ENCODE measurements at regions not wholly inside any gene's neighbourhood (a gene's known extent, or its start where the extent isn't known, plus 50 kb on each side); places are given as distances from the start of the nearest gene placed in this dataset.

GRCh38 chr5:51732304-51732703 lies 349.1 kb downstream of the ISL1 start:
- CTCF ChIA-PET: no interaction called here
- TF ChIP-seq ARNT (IDR thresholded peaks at IDR 0.05): no peak
- TF ChIP-seq NFRKB (IDR thresholded peaks at IDR 0.05): no peak
- no peak for TF ChIP-seq ZNF384 (IDR thresholded peaks at IDR 0.05)
- TF ChIP-seq L3MBTL2 (conservative IDR thresholded peaks at IDR 0.05): no peak
- TF ChIP-seq FOXK2 (IDR thresholded peaks at IDR 0.05): no peak
- no peak for TF ChIP-seq FOXM1 (IDR thresholded peaks at IDR 0.05; ENCODE audit: borderline replicate concordance)
- no peak for DNase-seq (ENCODE audit: extremely low spot score)
- POLR2A ChIA-PET: no interaction called here

- TF ChIP-seq SUZ12 (IDR thresholded peaks at IDR 0.05) (no peak), SP1 (IDR thresholded peaks at IDR 0.05) (no peak), BHLHE40 (IDR thresholded peaks at IDR 0.05; ENCODE audit: borderline replicate concordance) (no peak), TARDBP (IDR thresholded peaks at IDR 0.05) (no peak), FOXM1 (IDR thresholded peaks at IDR 0.05; ENCODE audit: borderline replicate concordance) (no peak), FOXK2 (IDR thresholded peaks at IDR 0.05) (no peak), HDGF (IDR thresholded peaks at IDR 0.05; ENCODE audit: borderline replicate concordance) (no peak), FOXA1 (IDR thresholded peaks at IDR 0.05) (no peak), ARNT (IDR thresholded peaks at IDR 0.05) (no peak), PKNOX1 (IDR thresholded peaks at IDR 0.05) (no peak), LEF1 (IDR thresholded peaks at IDR 0.05; ENCODE audit: borderline replicate concordance) (no peak), ZNF384 (IDR thresholded peaks at IDR 0.05) (no peak), L3MBTL2 (conservative IDR thresholded peaks at IDR 0.05) (no peak)
- POLR2A ChIA-PET: no interaction called here
- DNase-seq (ENCODE audit: extremely low spot score): no peak
- CTCF ChIA-PET: no interaction called here
Measured at GRCh38 chr5:51734677-51735076, 351.4 kb downstream of the ISL1 start.

GRCh38 chr5:51746023-51746422 lies 362.8 kb downstream of the ISL1 start:
- no peak for TF ChIP-seq L3MBTL2 (conservative IDR thresholded peaks at IDR 0.05)
- TF ChIP-seq ZNF384 (IDR thresholded peaks at IDR 0.05): no peak
- no peak for TF ChIP-seq FOXK2 (IDR thresholded peaks at IDR 0.05)
- POLR2A ChIA-PET: no interaction called here
- CTCF ChIA-PET: no interaction called here
- no peak for DNase-seq (ENCODE audit: extremely low spot score)

- ChIA-PET POLR2A (no interaction called here), CTCF (no interaction called here)
- TF ChIP-seq L3MBTL2 (conservative IDR thresholded peaks at IDR 0.05) (no peak), FOXA1 (IDR thresholded peaks at IDR 0.05) (no peak), SP1 (IDR thresholded peaks at IDR 0.05) (no peak), TARDBP (IDR thresholded peaks at IDR 0.05) (no peak), CTBP1 (IDR thresholded peaks at IDR 0.05; ENCODE audit: borderline replicate concordance) (no peak), LEF1 (IDR thresholded peaks at IDR 0.05; ENCODE audit: borderline replicate concordance) (no peak), ELF4 (IDR thresholded peaks at IDR 0.05) (no peak), FOXK2 (IDR thresholded peaks at IDR 0.05) (no peak), HDGF (IDR thresholded peaks at IDR 0.05; ENCODE audit: borderline replicate concordance) (no peak), NFRKB (IDR thresholded peaks at IDR 0.05) (no peak), ZNF384 (IDR thresholded peaks at IDR 0.05) (no peak)
- no peak for DNase-seq (ENCODE audit: extremely low spot score)
Measured at GRCh38 chr5:51748647-51749046, 365.4 kb downstream of the ISL1 start.

All from HEK293T (cell line).